Epithelial cell of esophagus (primary cell): ENCODE measurements at regions not wholly inside any gene's neighbourhood (a gene's known extent, or its start where the extent isn't known, plus 50 kb on each side); places are given as distances from the start of the nearest gene placed in this dataset.

Experiments
- DNase-seq: peaks from one replicate; pipeline ENCODE4 v3.0.0; 2010; ENCODE audit warnings: low read depth
- H3K4me3 ChIP-seq: 2 replicates; pipeline ENCODE4 v1.5.1; 2011; ENCODE audit warnings: mild to moderate bottlenecking, low read length, control low read depth
- CTCF ChIP-seq: IDR thresholded peaks from 2 replicates; pipeline ENCODE4 v1.5.1; 2011; ENCODE audit warnings: low read depth, mild to moderate bottlenecking, low read length, control low read depth, inconsistent platforms; ENCODE audit not compliant: insufficient read depth; ENCODE audit errors: missing control alignments

GRCh38 chr11:120028897-120029258 lies 109.0 kb downstream of the TRIM29 start:
- H3K4me3 ChIP-seq = no peak overlapping the region
- no peak for DNase-seq
- no peak for TF ChIP-seq CTCF

- no peak overlapping the region for H3K4me3 ChIP-seq
- TF ChIP-seq CTCF = no peak
- DNase-seq = no peak
Observed at GRCh38 chr11:120028181-120028896, 109.6 kb downstream of the TRIM29 start.

- TF ChIP-seq CTCF = no peak
- H3K4me3 ChIP-seq = no peak overlapping the region
- DNase-seq = no peak
Observed at GRCh38 chr11:120027546-120028180, 110.2 kb downstream of the TRIM29 start.

- TF ChIP-seq CTCF = no peak
- no peak for DNase-seq
- no peak overlapping the region for H3K4me3 ChIP-seq
Observed at GRCh38 chr11:120025606-120026335, 112.1 kb downstream of the TRIM29 start.

GRCh38 chr11:120024586-120024985 lies 113.3 kb downstream of the TRIM29 start:
- DNase-seq = no peak
- TF ChIP-seq CTCF = no peak
- no peak overlapping the region for H3K4me3 ChIP-seq

GRCh38 chr11:120024046-120024445 lies 113.9 kb downstream of the TRIM29 start:
- TF ChIP-seq CTCF = no peak
- no peak for DNase-seq
- H3K4me3 ChIP-seq = no peak overlapping the region

- no peak for DNase-seq
- TF ChIP-seq CTCF = no peak
- H3K4me3 ChIP-seq = no peak overlapping the region
Observed at GRCh38 chr11:120023551-120023950, 114.4 kb downstream of the TRIM29 start.
